Endothelial cell of umbilical vein (primary cell): ENCODE measurements at regions not wholly inside any gene's neighbourhood (a gene's known extent, or its start where the extent isn't known, plus 50 kb on each side); places are given as distances from the start of the nearest gene placed in this dataset.

Source experiments
- BruUV-seq: library from RNA; stranded (reverse); fragments of 400-500 nt; replicated peaks from 2 replicates; lab custom pipeline; 2021; lab: Mats Ljungman, UMichigan
- CTCF ChIA-PET: fragments of 300-600, 350-600 bp; sonication (Branson Sonifier 250); formaldehyde crosslinking; loops from one replicate; lab custom pipeline; 2021; ENCODE audit warnings: antibody characterized with exemption, inconsistent platforms; lab: Charles Lee
- POLR2A ChIA-PET: fragments of 300-600, 350-600 bp; sonication (Branson Sonifier 250); formaldehyde crosslinking; loops from one replicate; lab custom pipeline; 2021; ENCODE audit warnings: antibody characterized with exemption, inconsistent platforms; lab: Charles Lee
- DNase-seq: peaks from one replicate; pipeline ENCODE4 v3.0.0-alpha.2; 2011; ENCODE audit warnings: low read depth, low spot score
- FAIRE-seq: peaks from 2 replicates; lab custom pipeline; 2011; peaks lifted over from hg19 to GRCh38; lab: Jason Lieb, UNC
- H2AFZ ChIP-seq: 2 replicates; pipeline ENCODE4 v1.6.0; 2012; ENCODE audit warnings: low read depth, low read length, control low read depth, inconsistent platforms
- H3K27ac ChIP-seq: 2 replicates; pipeline ENCODE4 v1.5.1; 2011; ENCODE audit warnings: low read depth, mild to moderate bottlenecking, control low read depth, low read length, moderate library complexity; ENCODE audit not compliant: insufficient read depth
- H3K27me3 ChIP-seq, 2 experiments: 2 replicates each; pipeline versions ENCODE4 v1.6.0 to v1.6.1; 2011; ENCODE audit warnings: low read length in 2 of 2, mixed read lengths in 1 of 2; ENCODE audit not compliant: control insufficient read depth in 2 of 2, insufficient read depth in 2 of 2
- H3K36me3 ChIP-seq, 2 experiments: 2 replicates in 1 of 2; 3 replicates in 1 of 2; pipeline ENCODE4 v1.5.1; 2011; ENCODE audit warnings: low read length in 2 of 2, mild to moderate bottlenecking in 1 of 2, moderate library complexity in 1 of 2; ENCODE audit not compliant: control insufficient read depth in 2 of 2, insufficient read depth in 2 of 2; ENCODE audit errors: extremely low read depth in 1 of 2
- H3K4me1 ChIP-seq: 3 replicates; pipeline ENCODE4 v1.5.1; 2011; ENCODE audit warnings: mild to moderate bottlenecking, low read length; ENCODE audit not compliant: control insufficient read depth, insufficient read depth; ENCODE audit errors: extremely low read depth
- H3K4me2 ChIP-seq: 2 replicates; pipeline ENCODE4 v1.6.1; 2011; ENCODE audit warnings: low read length, control low read depth, mixed read lengths; ENCODE audit not compliant: insufficient read depth
- H3K4me3 ChIP-seq, 3 experiments: fragments of 200-600 bp in 1 of 3; sonication (generic), shearing (Covaris generic) in 1 of 3; replicated peaks in 1 of 3; 2 replicates each; pipeline ENCODE4 v1.5.1; 2011 to 2016; ENCODE audit warnings: control low read depth in 3 of 3, low read length in 3 of 3, mild to moderate bottlenecking in 2 of 3, inconsistent platforms in 1 of 3, low read depth in 1 of 3, moderate library complexity in 1 of 3; ENCODE audit not compliant: insufficient read depth in 1 of 3
- H3K79me2 ChIP-seq: 2 replicates; pipeline ENCODE4 v1.6.0; 2012; ENCODE audit warnings: low read length, inconsistent platforms; ENCODE audit not compliant: control insufficient read depth, insufficient read depth
- H3K9ac ChIP-seq: replicated peaks from 2 replicates; pipeline ENCODE3; 2011; ENCODE audit warnings: low read length, control low read depth; ENCODE audit not compliant: insufficient read depth; ENCODE audit errors: extremely low read depth
- H3K9me1 ChIP-seq: replicated peaks from 3 replicates; pipeline ENCODE4 v1.6.0; 2011; ENCODE audit warnings: mild to moderate bottlenecking, low read length; ENCODE audit not compliant: control insufficient read depth, insufficient read depth; ENCODE audit errors: extremely low read depth
- H3K9me3 ChIP-seq: replicated peaks from 2 replicates; pipeline ENCODE4 v1.5.1; 2012; ENCODE audit warnings: low read length, inconsistent platforms; ENCODE audit not compliant: control insufficient read depth, insufficient read depth
- H4K20me1 ChIP-seq: replicated peaks from 2 replicates; pipeline ENCODE3; 2011; ENCODE audit warnings: mild to moderate bottlenecking, low read length; ENCODE audit not compliant: control insufficient read depth, insufficient read depth; ENCODE audit errors: extremely low read depth
- CTCF ChIP-seq, 2 donors: IDR thresholded peaks; 1 replicate in 1 of 2; 2 replicates in 1 of 2; pipeline ENCODE4 v1.5.1; 2011; ENCODE audit warnings: low read length in 2 of 2, mild to moderate bottlenecking in 2 of 2, moderate library complexity in 2 of 2, control low read depth in 1 of 2, inconsistent platforms in 1 of 2, low read depth in 1 of 2; ENCODE audit not compliant: insufficient read depth in 1 of 2; ENCODE audit errors: extremely low read depth in 1 of 2
- EZH2 ChIP-seq: IDR thresholded peaks from 2 replicates; pipeline ENCODE4 v1.6.1; 2012; ENCODE audit warnings: borderline replicate concordance, low read depth, mild to moderate bottlenecking, moderate library complexity, low read length, inconsistent platforms; ENCODE audit not compliant: severe bottlenecking
- FOS ChIP-seq: IDR thresholded peaks from 2 replicates; pipeline ENCODE4 v1.6.1; 2011; ENCODE audit warnings: mild to moderate bottlenecking, low read length, moderate library complexity, borderline replicate concordance; ENCODE audit not compliant: insufficient read depth
- GATA2 ChIP-seq: IDR thresholded peaks from 2 replicates; pipeline ENCODE4 v1.7.0; 2011; ENCODE audit warnings: low read depth, mild to moderate bottlenecking, moderate library complexity, mixed read lengths, low read length; ENCODE audit not compliant: insufficient read length, insufficient read depth
- JUN ChIP-seq: IDR thresholded peaks from 2 replicates; pipeline ENCODE4 v1.6.1; 2011; ENCODE audit warnings: borderline replicate concordance, low read depth; ENCODE audit not compliant: insufficient read length, insufficient read depth
- MAX ChIP-seq: IDR thresholded peaks from 2 replicates; pipeline ENCODE4 v1.6.1; 2011; ENCODE audit not compliant: insufficient read depth, insufficient read length
- MYC ChIP-seq: IDR thresholded peaks from one replicate; pipeline ENCODE4 v1.6.1; 2011; ENCODE audit warnings: mild to moderate bottlenecking, low read depth, low read length
- POLR2A ChIP-seq: IDR thresholded peaks from 2 replicates; pipeline ENCODE4 v1.6.1; 2012; ENCODE audit warnings: low read depth, mild to moderate bottlenecking, control low read depth, low read length
- POLR2AphosphoS5 ChIP-seq: IDR thresholded peaks from 2 replicates; pipeline ENCODE4 v1.6.1; 2012; ENCODE audit warnings: low read depth, mild to moderate bottlenecking, control low read depth, low read length, moderate library complexity; ENCODE audit not compliant: insufficient read depth
- dilution Hi-C: fragments of 300-500 bp; cut with MboI; formaldehyde crosslinking; loops from one replicate; pipeline ENCODE4 v1.15.0; 2019; ENCODE audit warnings: low sequenced_read_pairs; ENCODE audit not compliant: extremely low pct_ligation_motif_present
- intact Hi-C: fragments of 100-400 bp; cut with micrococcal nuclease; formaldehyde crosslinking; loops from one replicate; pipeline ENCODE4 v1.10.0; 2022

GRCh38 chr5:68398146-68398812, 182.7 kb downstream of the PIK3R1 start:
- DNase-seq (no peak), FAIRE-seq (no peak)
- Histone ChIP-seq H3K4me1 (no peaks in the 10 kb centered on the region), H3K9ac (no peak overlapping the region), H3K4me2 (no peak overlapping the region), H3K36me3 (no peaks in the 10 kb centered on the region), H2AFZ (no peak overlapping the region), H3K4me3 (no peak overlapping the region), H4K20me1 (no peaks in the 10 kb centered on the region), H3K27me3 (no peaks in the 10 kb centered on the region), H3K79me2 (no peaks in the 10 kb centered on the region), H3K27ac (no peak overlapping the region), H3K9me1 (no peaks in the 10 kb centered on the region), H3K9me3 (no peaks in the 10 kb centered on the region)
- intact Hi-C loops (no loop called here), dilution Hi-C loops (no loop called here)
- POLR2A ChIA-PET, result no interaction called here
- BruUV-seq, result no TSS peak
- TF ChIP-seq GATA2 (no peak), MAX (no peak), MYC (no peak), POLR2AphosphoS5 (no peak), POLR2A (no peak), JUN (no peak), CTCF (IDR thresholded peaks at IDR 0.05; ENCODE audit: extremely low read depth in 1 of 2, insufficient read depth in 1 of 2, low read depth in 1 of 2, low read length in 2 of 2) (no peak), EZH2 (no peak), FOS (no peak)
- CTCF ChIA-PET, result no interaction called here
